Activated CD4-positive, alpha-beta T cell treated with anti-CD3 and anti-CD28 coated beads for 24 hours (primary cell): ENCODE measurements at regions not wholly inside any gene's neighbourhood (a gene's known extent, or its start where the extent isn't known, plus 50 kb on each side); places are given as distances from the start of the nearest gene placed in this dataset.

Source experiments
- DNase-seq, 2 donors: peaks; one replicate each; pipeline ENCODE4 v3.0.0-alpha.2; 2020; ENCODE audit warnings: low read depth in 2 of 2

- DNase-seq: no peak
Observed at GRCh38 chr6:14964556-14965270, 281.2 kb upstream of the JARID2 start.

GRCh38 chr6:14965424-14966075, 280.3 kb upstream of the JARID2 start:
- no peak for DNase-seq

GRCh38 chr6:14966096-14966905, 279.6 kb upstream of the JARID2 start:
- DNase-seq: no peak

- no peak for DNase-seq
Observed at GRCh38 chr6:14966906-14967711, 278.8 kb upstream of the JARID2 start.

- DNase-seq: no peak
Observed at GRCh38 chr6:14968056-14968637, 277.7 kb upstream of the JARID2 start.

- DNase-seq: no peak
Observed at GRCh38 chr6:14969126-14969525, 276.7 kb upstream of the JARID2 start.

- no peak for DNase-seq
Observed at GRCh38 chr6:14972379-14973067, 273.3 kb upstream of the JARID2 start.

GRCh38 chr6:14974372-14974771, 271.5 kb upstream of the JARID2 start:
- no peak for DNase-seq

- no peak for DNase-seq
Observed at GRCh38 chr6:14974792-14975470, 270.9 kb upstream of the JARID2 start.

GRCh38 chr6:14975471-14975817, 270.4 kb upstream of the JARID2 start:
- DNase-seq: no peak

GRCh38 chr6:14977747-14978382, 268.0 kb upstream of the JARID2 start:
- DNase-seq: no peak

- DNase-seq: no peak
Observed at GRCh38 chr6:14981960-14982359, 263.9 kb upstream of the JARID2 start.

GRCh38 chr6:14983599-14984518, 262.0 kb upstream of the JARID2 start:
- no peak for DNase-seq

GRCh38 chr6:14984519-14984853, 261.4 kb upstream of the JARID2 start:
- DNase-seq: no peak

- no peak for DNase-seq
Observed at GRCh38 chr6:14985366-14985765, 260.5 kb upstream of the JARID2 start.

- no peak for DNase-seq
Observed at GRCh38 chr6:14986370-14986769, 259.5 kb upstream of the JARID2 start.

GRCh38 chr6:14987490-14987889, 258.4 kb upstream of the JARID2 start:
- DNase-seq: no peak

GRCh38 chr6:14992382-14992781, 253.5 kb upstream of the JARID2 start:
- DNase-seq: no peak

GRCh38 chr6:14995208-14995607, 250.7 kb upstream of the JARID2 start:
- no peak for DNase-seq
